HG02642 (cell line): ENCODE measurements at regions not wholly inside any gene's neighbourhood (a gene's known extent, or its start where the extent isn't known, plus 50 kb on each side); places are given as distances from the start of the nearest gene placed in this dataset.

ENCODE experiments used
- ATAC-seq: cut with Tn5 transposase; IDR thresholded peaks from one replicate; pipeline ENCODE4 v1.9.1; 2021; ENCODE audit warnings: mild to moderate bottlenecking; ENCODE audit not compliant: unreplicated experiment, poor library complexity

- ATAC-seq, result no peak
Observed at GRCh38 chr4:125505621-125506020, 190.9 kb downstream of the FAT4 start.

GRCh38 chr4:125507141-125507540 is 192.4 kb downstream of the FAT4 start:
- no peak for ATAC-seq

GRCh38 chr4:125511715-125512114 is 197.0 kb downstream of the FAT4 start:
- ATAC-seq, result no peak

GRCh38 chr4:125515016-125515415 is 200.3 kb downstream of the FAT4 start:
- ATAC-seq, result no peak

GRCh38 chr4:125517831-125518230 is 203.1 kb downstream of the FAT4 start:
- ATAC-seq, result no peak

- ATAC-seq, result no peak
Observed at GRCh38 chr4:125518281-125518680, 203.5 kb downstream of the FAT4 start.

- no peak for ATAC-seq
Observed at GRCh38 chr4:125519371-125520146, 204.8 kb downstream of the FAT4 start.

GRCh38 chr4:125520258-125520990 is 205.7 kb downstream of the FAT4 start:
- no peak for ATAC-seq

GRCh38 chr4:125522588-125522987 is 207.8 kb downstream of the FAT4 start:
- ATAC-seq, result no peak

DNA sequence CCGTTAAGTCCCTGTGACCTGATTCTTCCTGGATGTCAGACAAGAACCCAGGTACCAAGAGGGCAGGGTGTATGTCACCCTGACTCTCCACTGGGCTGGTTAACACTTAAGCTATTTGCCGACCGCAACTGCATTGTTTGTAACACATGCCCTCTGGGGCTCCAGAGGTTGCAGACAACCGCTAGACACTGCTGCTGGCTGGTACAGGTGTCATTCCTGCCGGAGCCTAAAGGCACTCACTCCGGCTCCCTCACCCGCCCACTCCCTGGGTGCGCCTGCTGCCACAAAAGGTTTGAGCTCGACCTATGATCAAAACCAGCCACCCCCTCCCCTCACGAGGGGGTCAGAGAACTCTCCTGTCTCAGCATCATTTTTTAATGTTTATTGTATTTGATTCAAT is 208.2 kb downstream of the FAT4 start:
- ATAC-seq, result no peak

GRCh38 chr4:125526420-125526819 is 211.7 kb downstream of the FAT4 start:
- no peak for ATAC-seq

- ATAC-seq, result no peak
Observed at GRCh38 chr4:125527681-125528080, 212.9 kb downstream of the FAT4 start.

DNA sequence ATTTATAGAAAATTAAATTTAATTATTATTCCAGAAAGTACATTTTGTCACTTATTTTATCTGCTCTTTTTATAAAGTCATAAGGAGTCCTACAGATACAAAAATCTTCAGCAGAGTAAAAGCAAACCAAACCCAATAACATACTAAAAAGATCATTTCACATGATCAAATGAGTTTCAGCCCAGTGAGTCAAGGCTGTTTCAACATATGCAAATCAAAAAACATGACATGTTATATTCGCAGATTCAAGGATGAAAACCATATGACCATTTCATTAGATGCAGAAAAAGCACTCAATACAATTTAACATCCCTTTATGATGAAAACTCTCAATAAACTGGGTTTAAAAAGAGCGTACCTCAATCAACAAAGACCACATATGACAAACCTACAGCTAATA is 214.3 kb downstream of the FAT4 start:
- ATAC-seq, result no peak

DNA sequence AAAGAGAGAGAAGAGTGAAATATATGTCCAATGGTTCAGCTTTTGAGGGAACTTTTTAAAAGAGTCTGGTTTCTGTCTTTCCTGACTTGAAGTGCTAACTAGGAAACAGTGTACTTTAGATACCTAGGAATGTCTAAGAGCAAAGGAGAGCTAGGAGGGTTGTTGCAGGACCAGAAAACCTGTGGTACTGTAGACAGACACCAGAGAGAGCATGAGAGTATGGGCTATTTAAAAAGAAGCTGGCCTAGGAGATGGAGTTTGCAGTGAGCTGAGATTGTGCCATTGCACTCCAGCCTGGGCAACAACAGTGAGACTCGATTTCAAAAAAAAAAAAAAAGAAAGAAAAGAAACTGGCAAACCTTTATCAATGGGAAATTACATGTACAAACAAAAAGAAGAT is 223.9 kb downstream of the FAT4 start:
- ATAC-seq, result no peak

DNA sequence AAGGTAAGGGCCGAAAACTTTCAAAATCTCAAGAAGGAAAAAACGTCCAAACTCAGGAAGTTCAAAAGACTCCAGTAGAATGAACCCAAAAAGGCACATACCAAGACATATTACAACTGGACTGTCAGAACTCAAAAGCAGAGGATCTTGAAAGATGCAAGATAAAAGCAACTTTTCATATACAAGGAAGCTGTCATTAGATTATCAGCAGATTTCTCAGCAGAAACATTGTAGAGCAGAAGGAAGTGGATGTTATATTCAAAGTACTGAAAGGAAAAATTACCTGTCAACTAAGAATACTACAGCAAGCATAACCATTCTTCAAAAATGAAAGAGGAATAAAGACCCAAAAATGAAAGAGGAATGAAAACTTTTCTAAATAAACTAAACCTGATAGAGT is 224.9 kb downstream of the FAT4 start:
- no peak for ATAC-seq

DNA sequence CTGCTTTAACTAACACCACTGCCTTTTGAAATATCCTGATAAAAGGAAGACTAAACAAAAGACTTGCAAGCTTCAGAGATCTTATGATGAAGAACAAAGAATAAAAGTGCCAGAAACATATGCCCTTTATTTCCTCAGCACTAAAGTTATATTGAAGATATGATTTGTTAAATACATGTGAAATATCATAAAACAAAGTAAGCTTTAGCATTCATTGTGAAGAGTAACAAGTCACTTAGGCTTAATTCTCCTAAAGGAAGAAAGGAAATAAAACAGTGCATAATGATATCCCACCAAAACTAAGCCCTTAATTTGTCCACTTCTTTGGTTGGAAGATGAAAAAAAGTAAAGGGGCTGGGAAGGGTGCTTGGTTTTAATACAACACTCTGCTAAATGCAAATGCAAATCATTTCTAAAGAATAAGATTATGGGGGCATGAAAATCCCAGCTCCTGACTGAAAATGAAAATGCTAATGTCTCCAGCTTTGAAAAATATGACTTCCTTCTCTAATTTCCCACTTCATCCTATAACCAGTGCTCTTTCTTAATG is 227.2 kb downstream of the FAT4 start:
- ATAC-seq, result no peak

- no peak for ATAC-seq
Observed at GRCh38 chr4:125546272-125546671, 231.5 kb downstream of the FAT4 start.

DNA sequence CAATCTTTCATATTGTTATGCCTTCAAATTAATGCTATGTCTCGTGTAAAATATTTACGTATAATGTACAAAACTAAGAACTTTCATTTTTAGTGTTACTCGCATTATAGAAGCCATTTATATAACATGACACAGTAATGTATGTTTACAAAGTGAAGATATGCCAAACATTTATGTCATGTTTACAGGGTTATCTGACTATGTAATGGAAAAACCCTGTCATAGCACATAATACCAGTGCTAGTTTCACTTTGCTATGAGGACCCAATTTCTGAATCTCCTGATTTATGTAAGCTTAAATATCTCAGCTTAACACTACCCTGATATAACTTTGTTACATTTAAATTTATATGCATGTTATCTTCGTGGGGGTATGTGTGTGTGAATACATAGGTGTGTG is 233.1 kb downstream of the FAT4 start:
- ATAC-seq, result no peak

GRCh38 chr4:125550769-125551168 is 236.0 kb downstream of the FAT4 start:
- no peak for ATAC-seq

- no peak for ATAC-seq
Observed at GRCh38 chr4:125551466-125551865, 236.7 kb downstream of the FAT4 start.

- no peak for ATAC-seq
Observed at GRCh38 chr4:125551967-125552366, 237.2 kb downstream of the FAT4 start.

DNA sequence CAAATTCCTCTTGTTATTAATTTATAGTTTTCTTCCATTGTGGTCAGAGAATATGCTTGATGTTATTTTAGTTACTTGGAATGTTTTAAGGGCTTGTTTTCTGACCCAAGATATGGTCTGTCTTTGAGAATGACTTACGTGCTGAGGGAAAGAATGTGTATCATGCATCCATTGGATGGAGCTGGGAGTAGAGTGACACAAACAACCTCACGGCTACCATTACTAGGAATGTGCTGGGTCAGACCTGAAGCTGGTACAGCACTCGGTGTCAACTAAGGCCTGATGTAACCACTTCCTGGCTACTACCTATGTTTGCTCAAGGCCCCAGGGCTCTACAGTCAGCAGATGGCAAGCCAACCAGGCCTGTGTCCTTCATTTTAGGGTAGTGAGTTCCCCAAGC is 257.8 kb downstream of the FAT4 start:
- no peak for ATAC-seq
